Cardiac muscle cell (in vitro differentiated cells and primary cell): ENCODE measurements at regions not wholly inside any gene's neighbourhood (a gene's known extent, or its start where the extent isn't known, plus 50 kb on each side); places are given as distances from the start of the nearest gene placed in this dataset.

Experiments
- DNase-seq, 2 donors: peaks; one replicate each; pipeline versions ENCODE4 v3.0.0 to v3.0.0-alpha.2; 2010 to 2017; ENCODE audit warnings: low read depth in 1 of 2, low spot score in 1 of 2
- H3K27ac ChIP-seq: fragments of 200-600 bp; sonication (generic); 2 replicates; pipeline ENCODE4 v1.5.1; 2016
- H3K27me3 ChIP-seq: fragments of 200-600 bp; sonication (generic); 2 replicates; pipeline ENCODE4 v1.6.0; 2016; ENCODE audit warnings: control low read depth
- H3K36me3 ChIP-seq: fragments of 200-600 bp; sonication (generic); 2 replicates; pipeline ENCODE4 v1.5.1; 2016; ENCODE audit warnings: control low read depth
- H3K4me1 ChIP-seq: fragments of 200-600 bp; sonication (generic); 2 replicates; pipeline ENCODE4 v1.8.1; 2017; ENCODE audit warnings: low read depth, mild to moderate bottlenecking, mixed run types
- H3K4me3 ChIP-seq: fragments of 200-600 bp; sonication (generic); 2 replicates; pipeline ENCODE4 v1.5.1; 2016; ENCODE audit warnings: mild to moderate bottlenecking
- H3K9me3 ChIP-seq: fragments of 200-600 bp; sonication (generic); 2 replicates; pipeline ENCODE4 v1.5.1; 2017; ENCODE audit warnings: low read depth, mild to moderate bottlenecking, control low read depth
- CTCF ChIP-seq: IDR thresholded peaks from 2 replicates; pipeline ENCODE4 v1.5.1; 2012; ENCODE audit warnings: low read depth, mild to moderate bottlenecking, low read length

- H3K36me3 ChIP-seq: no peaks in the 10 kb centered on the region
- no peak for TF ChIP-seq CTCF
- peaks cover 10% of the 10 kb centered on the region for H3K4me1 ChIP-seq
- no peaks in the 10 kb centered on the region for H3K27me3 ChIP-seq
- H3K4me3 ChIP-seq: no peak overlapping the region
- H3K27ac ChIP-seq: no peak overlapping the region
- no peaks in the 10 kb centered on the region for H3K9me3 ChIP-seq
- no peak for DNase-seq
Measured at GRCh38 chr18:7512990-7513389, 54.1 kb upstream of the PTPRM start.

- no peak for TF ChIP-seq CTCF
- peak; percentile 58 for DNase-seq
- H3K4me1 ChIP-seq: peaks cover 10% of the 10 kb centered on the region
- H3K36me3 ChIP-seq: no peaks in the 10 kb centered on the region
- no peaks in the 10 kb centered on the region for H3K9me3 ChIP-seq
- peak overlapping the region; percentile 94 for H3K27ac ChIP-seq
- no peak overlapping the region for H3K4me3 ChIP-seq
- H3K27me3 ChIP-seq: no peaks in the 10 kb centered on the region
Measured at GRCh38 chr18:7514796-7515440, 52.2 kb upstream of the PTPRM start.

- Histone ChIP-seq H3K4me1 (peaks cover 10% of the 10 kb centered on the region), H3K4me3 (no peak overlapping the region), H3K27me3 (no peaks in the 10 kb centered on the region), H3K27ac (no peak overlapping the region), H3K9me3 (no peaks in the 10 kb centered on the region), H3K36me3 (no peaks in the 10 kb centered on the region)
- TF ChIP-seq CTCF: no peak
- DNase-seq: no peak
Measured at GRCh38 chr18:7516266-7517117, 50.6 kb upstream of the PTPRM start.
